OCI-LY7 (cell line): ENCODE measurements at regions not wholly inside any gene's neighbourhood (a gene's known extent, or its start where the extent isn't known, plus 50 kb on each side); places are given as distances from the start of the nearest gene placed in this dataset.

Experiments
- CTCF ChIP-seq: fragments of 200-600 bp; sonication (generic); conservative IDR thresholded peaks from 2 replicates; pipeline ENCODE4 v1.5.1; 2014; ENCODE audit warnings: mild to moderate bottlenecking, antibody characterized with exemption, low read length, moderate library complexity, mixed read lengths
- EZH2phosphoT487 ChIP-seq: fragments of 200-600 bp; sonication (generic); IDR thresholded peaks from 2 replicates; pipeline ENCODE4 v1.6.1; 2018; ENCODE audit warnings: low read depth, borderline replicate concordance, mild to moderate bottlenecking, mixed run types, antibody characterized with exemption, low read length, moderate library complexity, mixed read lengths

DNA sequence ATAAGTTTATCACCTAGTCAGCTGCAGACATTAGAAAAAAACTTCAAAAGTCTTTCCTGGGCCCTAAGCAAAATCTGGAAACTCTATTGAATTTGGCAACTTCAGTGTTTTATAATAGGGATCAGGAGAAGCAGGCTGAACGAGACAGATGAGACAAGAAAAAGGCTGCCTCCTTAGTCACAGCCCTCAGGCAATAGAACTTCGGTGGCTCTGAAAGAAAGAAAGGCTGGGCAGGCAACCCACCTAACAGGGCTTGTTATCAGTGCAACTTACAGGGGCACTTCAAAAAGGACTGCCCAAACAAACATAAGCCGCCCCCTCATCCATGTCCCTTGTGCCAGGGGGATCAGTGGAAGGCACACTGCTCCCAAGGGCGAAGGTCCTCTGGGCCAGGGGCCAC is 657.9 kb upstream of the HS3ST5 start:
- TF ChIP-seq CTCF (no peak), EZH2phosphoT487 (no peak)
